Endothelial cell of umbilical vein (primary cell): ENCODE measurements at regions not wholly inside any gene's neighbourhood (a gene's known extent, or its start where the extent isn't known, plus 50 kb on each side); places are given as distances from the start of the nearest gene placed in this dataset.

Experiments
- BruUV-seq: library from RNA; stranded (reverse); fragments of 400-500 nt; replicated peaks from 2 replicates; lab custom pipeline; 2021; lab: Mats Ljungman, UMichigan
- CTCF ChIA-PET: fragments of 300-600, 350-600 bp; sonication (Branson Sonifier 250); formaldehyde crosslinking; loops from one replicate; lab custom pipeline; 2021; ENCODE audit warnings: antibody characterized with exemption, inconsistent platforms; lab: Charles Lee
- POLR2A ChIA-PET: fragments of 300-600, 350-600 bp; sonication (Branson Sonifier 250); formaldehyde crosslinking; loops from one replicate; lab custom pipeline; 2021; ENCODE audit warnings: antibody characterized with exemption, inconsistent platforms; lab: Charles Lee
- DNase-seq: peaks from one replicate; pipeline ENCODE4 v3.0.0-alpha.2; 2011; ENCODE audit warnings: low read depth, low spot score
- FAIRE-seq: peaks from 2 replicates; lab custom pipeline; 2011; peaks lifted over from hg19 to GRCh38; lab: Jason Lieb, UNC
- H2AFZ ChIP-seq: 2 replicates; pipeline ENCODE4 v1.6.0; 2012; ENCODE audit warnings: low read depth, low read length, control low read depth, inconsistent platforms
- H3K27ac ChIP-seq: 2 replicates; pipeline ENCODE4 v1.5.1; 2011; ENCODE audit warnings: low read depth, mild to moderate bottlenecking, control low read depth, low read length, moderate library complexity; ENCODE audit not compliant: insufficient read depth
- H3K27me3 ChIP-seq, 2 experiments: 2 replicates each; pipeline versions ENCODE4 v1.6.0 to v1.6.1; 2011; ENCODE audit warnings: low read length in 2 of 2, mixed read lengths in 1 of 2; ENCODE audit not compliant: control insufficient read depth in 2 of 2, insufficient read depth in 2 of 2
- H3K36me3 ChIP-seq, 2 experiments: 2 replicates in 1 of 2; 3 replicates in 1 of 2; pipeline ENCODE4 v1.5.1; 2011; ENCODE audit warnings: low read length in 2 of 2, mild to moderate bottlenecking in 1 of 2, moderate library complexity in 1 of 2; ENCODE audit not compliant: control insufficient read depth in 2 of 2, insufficient read depth in 2 of 2; ENCODE audit errors: extremely low read depth in 1 of 2
- H3K4me1 ChIP-seq: 3 replicates; pipeline ENCODE4 v1.5.1; 2011; ENCODE audit warnings: mild to moderate bottlenecking, low read length; ENCODE audit not compliant: control insufficient read depth, insufficient read depth; ENCODE audit errors: extremely low read depth
- H3K4me2 ChIP-seq: 2 replicates; pipeline ENCODE4 v1.6.1; 2011; ENCODE audit warnings: low read length, control low read depth, mixed read lengths; ENCODE audit not compliant: insufficient read depth
- H3K4me3 ChIP-seq, 3 experiments: fragments of 200-600 bp in 1 of 3; sonication (generic), shearing (Covaris generic) in 1 of 3; replicated peaks in 1 of 3; 2 replicates each; pipeline ENCODE4 v1.5.1; 2011 to 2016; ENCODE audit warnings: control low read depth in 3 of 3, low read length in 3 of 3, mild to moderate bottlenecking in 2 of 3, inconsistent platforms in 1 of 3, low read depth in 1 of 3, moderate library complexity in 1 of 3; ENCODE audit not compliant: insufficient read depth in 1 of 3
- H3K79me2 ChIP-seq: 2 replicates; pipeline ENCODE4 v1.6.0; 2012; ENCODE audit warnings: low read length, inconsistent platforms; ENCODE audit not compliant: control insufficient read depth, insufficient read depth
- H3K9ac ChIP-seq: replicated peaks from 2 replicates; pipeline ENCODE3; 2011; ENCODE audit warnings: low read length, control low read depth; ENCODE audit not compliant: insufficient read depth; ENCODE audit errors: extremely low read depth
- H3K9me1 ChIP-seq: replicated peaks from 3 replicates; pipeline ENCODE4 v1.6.0; 2011; ENCODE audit warnings: mild to moderate bottlenecking, low read length; ENCODE audit not compliant: control insufficient read depth, insufficient read depth; ENCODE audit errors: extremely low read depth
- H3K9me3 ChIP-seq: replicated peaks from 2 replicates; pipeline ENCODE4 v1.5.1; 2012; ENCODE audit warnings: low read length, inconsistent platforms; ENCODE audit not compliant: control insufficient read depth, insufficient read depth
- H4K20me1 ChIP-seq: replicated peaks from 2 replicates; pipeline ENCODE3; 2011; ENCODE audit warnings: mild to moderate bottlenecking, low read length; ENCODE audit not compliant: control insufficient read depth, insufficient read depth; ENCODE audit errors: extremely low read depth
- EZH2 ChIP-seq: IDR thresholded peaks from 2 replicates; pipeline ENCODE4 v1.6.1; 2012; ENCODE audit warnings: borderline replicate concordance, low read depth, mild to moderate bottlenecking, moderate library complexity, low read length, inconsistent platforms; ENCODE audit not compliant: severe bottlenecking
- FOS ChIP-seq: IDR thresholded peaks from 2 replicates; pipeline ENCODE4 v1.6.1; 2011; ENCODE audit warnings: mild to moderate bottlenecking, low read length, moderate library complexity, borderline replicate concordance; ENCODE audit not compliant: insufficient read depth
- GATA2 ChIP-seq: IDR thresholded peaks from 2 replicates; pipeline ENCODE4 v1.7.0; 2011; ENCODE audit warnings: low read depth, mild to moderate bottlenecking, moderate library complexity, mixed read lengths, low read length; ENCODE audit not compliant: insufficient read length, insufficient read depth
- JUN ChIP-seq: IDR thresholded peaks from 2 replicates; pipeline ENCODE4 v1.6.1; 2011; ENCODE audit warnings: borderline replicate concordance, low read depth; ENCODE audit not compliant: insufficient read length, insufficient read depth
- MYC ChIP-seq: IDR thresholded peaks from one replicate; pipeline ENCODE4 v1.6.1; 2011; ENCODE audit warnings: mild to moderate bottlenecking, low read depth, low read length
- POLR2A ChIP-seq: IDR thresholded peaks from 2 replicates; pipeline ENCODE4 v1.6.1; 2012; ENCODE audit warnings: low read depth, mild to moderate bottlenecking, control low read depth, low read length
- POLR2AphosphoS5 ChIP-seq: IDR thresholded peaks from 2 replicates; pipeline ENCODE4 v1.6.1; 2012; ENCODE audit warnings: low read depth, mild to moderate bottlenecking, control low read depth, low read length, moderate library complexity; ENCODE audit not compliant: insufficient read depth
- dilution Hi-C: fragments of 300-500 bp; cut with MboI; formaldehyde crosslinking; loops from one replicate; pipeline ENCODE4 v1.15.0; 2019; ENCODE audit warnings: low sequenced_read_pairs; ENCODE audit not compliant: extremely low pct_ligation_motif_present
- intact Hi-C: fragments of 100-400 bp; cut with micrococcal nuclease; formaldehyde crosslinking; loops from one replicate; pipeline ENCODE4 v1.10.0; 2022
- TF ChIP-seq, protein P1 (sequence below), 2 donors: IDR thresholded peaks; 1 replicate in 1 of 2; 2 replicates in 1 of 2; pipeline ENCODE4 v1.5.1; 2011; ENCODE audit warnings: low read length in 2 of 2, mild to moderate bottlenecking in 2 of 2, moderate library complexity in 2 of 2, control low read depth in 1 of 2, inconsistent platforms in 1 of 2, low read depth in 1 of 2; ENCODE audit not compliant: insufficient read depth in 1 of 2; ENCODE audit errors: extremely low read depth in 1 of 2
- TF ChIP-seq, protein P2 (sequence below): IDR thresholded peaks from 2 replicates; pipeline ENCODE4 v1.6.1; 2011; ENCODE audit not compliant: insufficient read depth, insufficient read length

- Histone ChIP-seq H3K79me2 (no peaks in the 10 kb centered on the region), H3K27ac (no peak overlapping the region), H3K27me3 (no peaks in the 10 kb centered on the region), H3K4me3 (no peak overlapping the region), H3K4me1 (no peaks in the 10 kb centered on the region), H3K9me3 (peaks cover 5% of the 10 kb centered on the region), H3K36me3 (no peaks in the 10 kb centered on the region), H4K20me1 (no peaks in the 10 kb centered on the region), H3K9ac (no peak overlapping the region), H3K4me2 (no peak overlapping the region), H2AFZ (no peak overlapping the region), H3K9me1 (no peaks in the 10 kb centered on the region)
- TF ChIP-seq, protein P1, sequence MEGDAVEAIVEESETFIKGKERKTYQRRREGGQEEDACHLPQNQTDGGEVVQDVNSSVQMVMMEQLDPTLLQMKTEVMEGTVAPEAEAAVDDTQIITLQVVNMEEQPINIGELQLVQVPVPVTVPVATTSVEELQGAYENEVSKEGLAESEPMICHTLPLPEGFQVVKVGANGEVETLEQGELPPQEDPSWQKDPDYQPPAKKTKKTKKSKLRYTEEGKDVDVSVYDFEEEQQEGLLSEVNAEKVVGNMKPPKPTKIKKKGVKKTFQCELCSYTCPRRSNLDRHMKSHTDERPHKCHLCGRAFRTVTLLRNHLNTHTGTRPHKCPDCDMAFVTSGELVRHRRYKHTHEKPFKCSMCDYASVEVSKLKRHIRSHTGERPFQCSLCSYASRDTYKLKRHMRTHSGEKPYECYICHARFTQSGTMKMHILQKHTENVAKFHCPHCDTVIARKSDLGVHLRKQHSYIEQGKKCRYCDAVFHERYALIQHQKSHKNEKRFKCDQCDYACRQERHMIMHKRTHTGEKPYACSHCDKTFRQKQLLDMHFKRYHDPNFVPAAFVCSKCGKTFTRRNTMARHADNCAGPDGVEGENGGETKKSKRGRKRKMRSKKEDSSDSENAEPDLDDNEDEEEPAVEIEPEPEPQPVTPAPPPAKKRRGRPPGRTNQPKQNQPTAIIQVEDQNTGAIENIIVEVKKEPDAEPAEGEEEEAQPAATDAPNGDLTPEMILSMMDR (IDR thresholded peaks at IDR 0.05; ENCODE audit: extremely low read depth in 1 of 2, insufficient read depth in 1 of 2, low read depth in 1 of 2, low read length in 2 of 2): no peak
- no peak for TF ChIP-seq POLR2A
- TF ChIP-seq POLR2AphosphoS5: no peak
- no peak for TF ChIP-seq JUN
- no peak for TF ChIP-seq MYC
- TF ChIP-seq, protein P2, sequence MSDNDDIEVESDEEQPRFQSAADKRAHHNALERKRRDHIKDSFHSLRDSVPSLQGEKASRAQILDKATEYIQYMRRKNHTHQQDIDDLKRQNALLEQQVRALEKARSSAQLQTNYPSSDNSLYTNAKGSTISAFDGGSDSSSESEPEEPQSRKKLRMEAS: no peak
- TF ChIP-seq FOS: no peak
- no peak for TF ChIP-seq GATA2
- TF ChIP-seq EZH2: no peak
- DNase-seq: no peak
- dilution Hi-C loops: no loop called here
- POLR2A ChIA-PET: no interaction called here
- no TSS peak for BruUV-seq
- intact Hi-C loops: no loop called here
- no peak for FAIRE-seq
- CTCF ChIA-PET: no interaction called here
These were observed 391.7 kb upstream of the SALL3 start for GRCh38 chr18:78587626-78588600.
